H1 (cell line): ENCODE measurements at regions not wholly inside any gene's neighbourhood (a gene's known extent, or its start where the extent isn't known, plus 50 kb on each side); places are given as distances from the start of the nearest gene placed in this dataset.

Source experiments
- CTCF ChIA-PET: fragments of 300-600 bp; sonication (Branson Sonifier 250); formaldehyde crosslinking; loops from one replicate; lab custom pipeline; 2021; ENCODE audit not compliant: partially characterized antibody; lab: Charles Lee
- POLR2A ChIA-PET: fragments of 300-600 bp; sonication (Branson Sonifier 250); formaldehyde crosslinking; loops from one replicate; lab custom pipeline; 2021; ENCODE audit warnings: inconsistent platforms; ENCODE audit not compliant: partially characterized antibody; lab: Charles Lee
- DNase-seq, 2 experiments: peaks; one replicate each; pipeline versions ENCODE4 v3.0.0 to v3.0.0-alpha.2; 2010 to 2022; ENCODE audit warnings: low spot score in 2 of 2, low read depth in 1 of 2, mixed read lengths in 1 of 2
- FAIRE-seq: peaks from 2 replicates; lab custom pipeline; 2011; peaks lifted over from hg19 to GRCh38; lab: Jason Lieb, UNC
- H2AFZ ChIP-seq: 2 replicates; pipeline ENCODE4 v1.8.1; 2012; ENCODE audit warnings: low read length, inconsistent platforms
- H2AK5ac ChIP-seq: 2 replicates; pipeline ENCODE4 v1.6.1; 2013; ENCODE audit warnings: low read depth, low read length
- H2BK120ac ChIP-seq: replicated peaks from 2 replicates; pipeline ENCODE3; 2013; ENCODE audit warnings: low read depth, low read length, inconsistent platforms
- H2BK12ac ChIP-seq: 2 replicates; pipeline ENCODE4 v1.6.1; 2013; ENCODE audit warnings: low read depth, low read length
- H2BK15ac ChIP-seq: 2 replicates; pipeline ENCODE4 v1.6.1; 2013; ENCODE audit warnings: low read length
- H2BK20ac ChIP-seq: 2 replicates; pipeline ENCODE4 v1.6.1; 2013; ENCODE audit warnings: low read length
- H2BK5ac ChIP-seq: 2 replicates; pipeline ENCODE4 v1.6.1; 2013; ENCODE audit warnings: low read depth, low read length
- H3K14ac ChIP-seq: 2 replicates; pipeline ENCODE4 v1.6.1; 2013; ENCODE audit warnings: inconsistent platforms; ENCODE audit not compliant: insufficient read length
- H3K18ac ChIP-seq: 2 replicates; pipeline ENCODE4 v1.6.1; 2013; ENCODE audit warnings: low read length; ENCODE audit errors: extremely low read depth
- H3K23ac ChIP-seq: 2 replicates; pipeline ENCODE4 v1.6.1; 2013; ENCODE audit warnings: inconsistent platforms; ENCODE audit not compliant: insufficient read length
- H3K23me2 ChIP-seq: 2 replicates; pipeline ENCODE4 v1.6.1; 2013; ENCODE audit warnings: low read depth, low read length
- H3K27ac ChIP-seq: 2 replicates; pipeline ENCODE4 v1.6.1; 2011; ENCODE audit warnings: low read depth, low read length, inconsistent platforms
- H3K27me3 ChIP-seq, 4 experiments: replicated peaks in 1 of 4; 1 replicate in 1 of 4; 2 replicates in 3 of 4; pipeline versions ENCODE4 v1.6.1 to v1.8.1; 2011 to 2013; ENCODE audit warnings: low read length in 3 of 4, mild to moderate bottlenecking in 3 of 4, inconsistent platforms in 2 of 4, mixed read lengths in 2 of 4, moderate library complexity in 1 of 4; ENCODE audit not compliant: control insufficient read depth in 3 of 4, insufficient read depth in 3 of 4; ENCODE audit errors: extremely low read depth in 1 of 4
- H3K36me3 ChIP-seq, 4 experiments: 2 replicates each; pipeline versions ENCODE4 v1.6.1 to v1.8.1; 2011 to 2013; ENCODE audit warnings: mild to moderate bottlenecking in 4 of 4, low read length in 3 of 4, moderate library complexity in 2 of 4, control low read depth in 1 of 4, inconsistent platforms in 1 of 4; ENCODE audit not compliant: insufficient read depth in 4 of 4, control insufficient read depth in 2 of 4
- H3K4ac ChIP-seq: replicated peaks from 2 replicates; pipeline ENCODE3; 2013; ENCODE audit warnings: low read length, low read depth, mixed read lengths, inconsistent platforms; ENCODE audit not compliant: insufficient read length
- H3K4me1 ChIP-seq, 4 experiments: replicated peaks in 1 of 4; 1 replicate in 1 of 4; 2 replicates in 3 of 4; pipeline versions ENCODE4 v1.6.1 to v1.8.1; 2011 to 2013; ENCODE audit warnings: low read length in 3 of 4, inconsistent platforms in 2 of 4, mixed read lengths in 1 of 4; ENCODE audit not compliant: insufficient read depth in 4 of 4, control insufficient read depth in 3 of 4
- H3K4me2 ChIP-seq, 2 experiments: 2 replicates each; pipeline versions ENCODE4 v1.6.1 to v1.8.1; 2011 to 2013; ENCODE audit warnings: low read depth in 2 of 2, low read length in 2 of 2, control low read depth in 1 of 2, inconsistent platforms in 1 of 2, mild to moderate bottlenecking in 1 of 2; ENCODE audit not compliant: insufficient read depth in 1 of 2
- H3K4me3 ChIP-seq, 4 experiments: fragments of 200-600, 300-600 bp in 1 of 4; sonication (generic), shearing (Covaris generic), sonication (Bioruptor Twin) in 1 of 4; 2 replicates each; pipeline versions ENCODE4 v1.5.1 to v1.8.1; 2011 to 2016; ENCODE audit warnings: low read length in 4 of 4, low read depth in 3 of 4, control low read depth in 2 of 4, inconsistent platforms in 2 of 4, mild to moderate bottlenecking in 2 of 4, mixed read lengths in 1 of 4, moderate library complexity in 1 of 4; ENCODE audit not compliant: insufficient read depth in 2 of 4; ENCODE audit errors: extremely low read depth in 1 of 4
- H3K56ac ChIP-seq: replicated peaks from 2 replicates; pipeline ENCODE3; 2013; ENCODE audit warnings: low read depth, mild to moderate bottlenecking, mixed read lengths, low read length, inconsistent platforms; ENCODE audit not compliant: insufficient read length
- H3K79me1 ChIP-seq: 2 replicates; pipeline ENCODE4 v1.6.1; 2013; ENCODE audit warnings: low read depth, low read length, control low read depth
- H3K79me2 ChIP-seq, 2 experiments: 2 replicates each; pipeline versions ENCODE4 v1.6.1 to v1.8.1; 2012 to 2013; ENCODE audit warnings: low read length in 2 of 2, mild to moderate bottlenecking in 2 of 2, inconsistent platforms in 1 of 2; ENCODE audit not compliant: insufficient read depth in 2 of 2, control insufficient read depth in 1 of 2
- H3K9ac ChIP-seq, 4 experiments: replicated peaks in 1 of 4; 1 replicate in 1 of 4; 2 replicates in 3 of 4; pipeline versions ENCODE4 v1.6.1 to v1.8.1; 2011 to 2013; ENCODE audit warnings: low read depth in 3 of 4, low read length in 3 of 4, control low read depth in 2 of 4, mild to moderate bottlenecking in 2 of 4, moderate library complexity in 2 of 4, inconsistent platforms in 1 of 4; ENCODE audit errors: extremely low read depth in 1 of 4
- H3K9me3 ChIP-seq, 2 experiments: 2 replicates each; pipeline versions ENCODE4 v1.6.1 to v1.8.1; 2012 to 2013; ENCODE audit warnings: mild to moderate bottlenecking in 2 of 2, moderate library complexity in 2 of 2, control low read depth in 1 of 2, inconsistent platforms in 1 of 2, low read depth in 1 of 2, low read length in 1 of 2, mixed read lengths in 1 of 2; ENCODE audit not compliant: insufficient read depth in 2 of 2
- H4K20me1 ChIP-seq, 2 experiments: replicated peaks in 1 of 2; 2 replicates each; pipeline versions ENCODE3 to v1.8.1; 2011 to 2013; ENCODE audit warnings: inconsistent platforms in 2 of 2, low read length in 2 of 2, mild to moderate bottlenecking in 1 of 2; ENCODE audit not compliant: insufficient read depth in 2 of 2, control insufficient read depth in 1 of 2
- H4K5ac ChIP-seq: 2 replicates; pipeline ENCODE4 v1.6.1; 2013; ENCODE audit warnings: low read length, low read depth, mixed read lengths, inconsistent platforms; ENCODE audit not compliant: insufficient read length
- H4K8ac ChIP-seq: 2 replicates; pipeline ENCODE4 v1.8.0; 2013; ENCODE audit warnings: mild to moderate bottlenecking, moderate library complexity, low read length, inconsistent platforms; ENCODE audit not compliant: insufficient read depth; ENCODE audit errors: extremely low read depth
- H4K91ac ChIP-seq: replicated peaks from 2 replicates; pipeline ENCODE3; 2013; ENCODE audit warnings: low read length, mixed read lengths, inconsistent platforms; ENCODE audit not compliant: insufficient read length
- SIX5 ChIP-seq: IDR thresholded peaks from 2 replicates; pipeline ENCODE4 v1.6.1; 2011; ENCODE audit warnings: mild to moderate bottlenecking, low read depth, low read length
- WGBS, 2 experiments: shearing (Covaris generic) in 1 of 2; methylation state at CpG; one replicate each; pipeline versions ENCODE4 v1.1.6 to v1.1.7; 2013 to 2015; ENCODE audit warnings: low lambda C conversion rate in 2 of 2, mixed read lengths in 2 of 2, inconsistent platforms in 1 of 2, low coverage in 1 of 2, missing lambda C conversion rate in 1 of 2; ENCODE audit not compliant: insufficient replicate concordance in 2 of 2, insufficient coverage in 1 of 2, insufficient read length in 1 of 2; ENCODE audit errors: extremely low coverage in 1 of 2, missing lambda C conversion rate in 1 of 2; 5-methylcytosine and 5-hydroxymethylcytosine counted together

DNA sequence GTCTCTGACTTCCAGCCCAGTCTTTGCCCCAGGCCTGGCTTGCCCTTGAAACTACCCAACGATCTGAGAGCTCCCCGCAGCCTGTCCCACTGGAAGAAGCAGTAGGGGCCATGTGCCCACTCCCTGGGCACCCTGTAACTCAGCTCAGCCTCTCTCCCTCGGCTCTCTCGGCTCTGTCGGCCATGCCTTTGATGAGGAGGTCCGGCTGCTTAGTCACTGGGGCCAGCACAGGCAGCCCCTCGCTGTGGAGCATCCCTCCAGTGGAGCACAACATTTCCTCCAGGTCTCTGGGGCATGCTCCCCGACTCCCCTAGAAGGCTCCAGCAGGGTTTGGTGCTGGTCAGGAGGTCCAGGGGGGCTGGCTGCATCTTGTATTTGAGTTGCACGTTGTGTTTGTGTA, 83.3 kb upstream of the DISP3 start:
- no peak overlapping the region for H2BK15ac ChIP-seq
- H2BK120ac ChIP-seq = no peak overlapping the region
- no peak overlapping the region for H3K27ac ChIP-seq
- DNase-seq = no peak
- TF ChIP-seq SIX5 = no peak
- TF ChIP-seq, all 59 proteins: peak for 0
- H2AK5ac ChIP-seq = no peak overlapping the region
- H4K20me1 ChIP-seq = no peaks in the 10 kb centered on the region
- no peaks in the 10 kb centered on the region for H3K79me1 ChIP-seq
- peaks cover 0 to 3% (median 0%) of the 10 kb centered on the region in 4 experiments; a peak in 1 of 7 replicates for H3K4me1 ChIP-seq
- no peaks in the 10 kb centered on the region for H3K79me2 ChIP-seq
- WGBS, 2 experiments = 92% methylated on average over 9 of the region's 9 CpGs; no CpG with 5 or more reads in 1 of the 2 experiments
- H2BK5ac ChIP-seq = no peak overlapping the region
- peak overlapping the region; percentile 73; the same call in 1 of the 2 replicates for H4K8ac ChIP-seq
- ChIA-PET POLR2A (interaction anchor here (1.0 kb wide), 1 partner anchor 13 kb away, joined by 5 read pairs; no protein-coding TSS in a partner anchor), CTCF (interaction anchor here (0.7 to 1.4 kb wide), 3 partner anchors 75 to 358 kb away, joined by 3 read pairs; no protein-coding TSS in a partner anchor)
- no peak overlapping the region for H4K5ac ChIP-seq
- H3K18ac ChIP-seq = no peak overlapping the region
- no peaks in the 10 kb centered on the region for H3K36me3 ChIP-seq
- no peak overlapping the region for H3K14ac ChIP-seq
- H4K91ac ChIP-seq = no peak overlapping the region
- H2BK20ac ChIP-seq = no peak overlapping the region
- H2AFZ ChIP-seq = no peak overlapping the region
- no peaks in the 10 kb centered on the region for H3K27me3 ChIP-seq
- no peak for FAIRE-seq
- no peak overlapping the region for H2BK12ac ChIP-seq
- no peak overlapping the region for H3K23ac ChIP-seq
- H3K4me3 ChIP-seq = no peak overlapping the region
- no peak overlapping the region for H3K9ac ChIP-seq
- no peak overlapping the region for H3K56ac ChIP-seq
- no peak overlapping the region for H3K4ac ChIP-seq
- no peaks in the 10 kb centered on the region for H3K9me3 ChIP-seq
- no peaks in the 10 kb centered on the region for H3K23me2 ChIP-seq
- no peak overlapping the region for H3K4me2 ChIP-seq
